ENCODE measurements at regions not wholly inside any gene's neighbourhood (a gene's known extent, or its start where the extent isn't known, plus 50 kb on each side); places are given as distances from the start of the nearest gene placed in this dataset.

DNA sequence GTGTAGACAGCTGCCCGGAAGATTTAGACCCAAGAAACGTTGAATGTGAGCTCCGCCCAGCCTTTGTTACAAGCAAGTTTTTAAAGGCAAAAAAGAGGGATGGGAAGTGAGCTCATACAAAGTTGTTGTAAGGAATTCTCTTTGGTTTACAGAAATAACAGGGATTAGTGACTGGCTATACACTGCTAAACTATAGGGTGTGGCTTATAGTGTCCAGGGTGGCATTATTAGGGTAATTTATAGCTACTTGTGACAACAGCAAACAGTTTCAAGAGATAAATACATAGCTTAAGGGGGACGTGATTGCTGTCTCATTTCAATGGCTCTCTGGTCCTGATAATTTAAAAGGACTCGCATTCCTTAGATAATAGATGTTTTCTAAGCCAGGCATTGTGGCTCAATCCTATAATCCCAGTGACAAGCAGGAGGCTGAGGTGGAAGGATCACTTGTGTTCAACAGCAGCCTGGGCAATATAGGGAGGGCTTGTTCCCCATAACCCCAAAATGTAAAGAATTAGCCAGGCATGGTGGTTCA lies 66.5 kb upstream of the TGIF1 start:
- TF ChIP-seq, protein P1, sequence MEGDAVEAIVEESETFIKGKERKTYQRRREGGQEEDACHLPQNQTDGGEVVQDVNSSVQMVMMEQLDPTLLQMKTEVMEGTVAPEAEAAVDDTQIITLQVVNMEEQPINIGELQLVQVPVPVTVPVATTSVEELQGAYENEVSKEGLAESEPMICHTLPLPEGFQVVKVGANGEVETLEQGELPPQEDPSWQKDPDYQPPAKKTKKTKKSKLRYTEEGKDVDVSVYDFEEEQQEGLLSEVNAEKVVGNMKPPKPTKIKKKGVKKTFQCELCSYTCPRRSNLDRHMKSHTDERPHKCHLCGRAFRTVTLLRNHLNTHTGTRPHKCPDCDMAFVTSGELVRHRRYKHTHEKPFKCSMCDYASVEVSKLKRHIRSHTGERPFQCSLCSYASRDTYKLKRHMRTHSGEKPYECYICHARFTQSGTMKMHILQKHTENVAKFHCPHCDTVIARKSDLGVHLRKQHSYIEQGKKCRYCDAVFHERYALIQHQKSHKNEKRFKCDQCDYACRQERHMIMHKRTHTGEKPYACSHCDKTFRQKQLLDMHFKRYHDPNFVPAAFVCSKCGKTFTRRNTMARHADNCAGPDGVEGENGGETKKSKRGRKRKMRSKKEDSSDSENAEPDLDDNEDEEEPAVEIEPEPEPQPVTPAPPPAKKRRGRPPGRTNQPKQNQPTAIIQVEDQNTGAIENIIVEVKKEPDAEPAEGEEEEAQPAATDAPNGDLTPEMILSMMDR (IDR thresholded peaks at IDR 0.05), result no peak
- no peak for TF ChIP-seq EZH2 (IDR thresholded peaks at IDR 0.05; ENCODE audit: borderline replicate concordance, insufficient read depth, low read depth, low read length, poor library complexity, severe bottlenecking)

Data from B cell (primary cell).